Loucy (cell line): ENCODE measurements at regions not wholly inside any gene's neighbourhood (a gene's known extent, or its start where the extent isn't known, plus 50 kb on each side); places are given as distances from the start of the nearest gene placed in this dataset.
"Not testable (repeated sequence)": the region's sequence is repeated elsewhere in the genome, so short reads cannot be mapped to it uniquely, and the experiment has no call there.

Experiments used
- H2AFZ ChIP-seq: fragments of 200-600 bp; sonication (generic); 2 replicates; pipeline ENCODE4 v1.6.0; 2016; ENCODE audit warnings: antibody characterized with exemption, mild to moderate bottlenecking, low read length, moderate library complexity
- H3F3A ChIP-seq: fragments of 200-600 bp; 2 replicates; pipeline ENCODE4 v1.6.0; 2016; ENCODE audit warnings: antibody characterized with exemption, low read depth, mild to moderate bottlenecking
- H3K27me3 ChIP-seq: fragments of 200-600 bp; sonication (generic); 2 replicates; pipeline ENCODE4 v1.6.1; 2014; ENCODE audit warnings: low read length, mild to moderate bottlenecking; ENCODE audit not compliant: insufficient read depth, poor library complexity, severe bottlenecking
- H3K36me3 ChIP-seq: fragments of 200-600 bp; sonication (generic); 2 replicates; pipeline ENCODE4 v1.6.1; 2016; ENCODE audit warnings: low read length; ENCODE audit not compliant: insufficient read depth
- H3K4me1 ChIP-seq: fragments of 200-600 bp; sonication (generic); 2 replicates; pipeline ENCODE4 v1.5.1; 2014; ENCODE audit warnings: low read length, mild to moderate bottlenecking; ENCODE audit not compliant: insufficient read depth, poor library complexity, severe bottlenecking
- H3K4me2 ChIP-seq: fragments of 200-600 bp; sonication (generic); 2 replicates; pipeline ENCODE4 v1.6.0; 2014; ENCODE audit warnings: antibody characterized with exemption, low read length, low read depth, mild to moderate bottlenecking; ENCODE audit not compliant: poor library complexity, severe bottlenecking
- H3K4me3 ChIP-seq: fragments of 200-600 bp; sonication (generic); 2 replicates; pipeline ENCODE4 v1.5.1; 2014; ENCODE audit warnings: low read length, mild to moderate bottlenecking, mixed read lengths; ENCODE audit not compliant: poor library complexity, severe bottlenecking
- H3K79me2 ChIP-seq: fragments of 200-600 bp; sonication (generic); 2 replicates; pipeline ENCODE4 v1.6.1; 2014; ENCODE audit warnings: low read length; ENCODE audit not compliant: insufficient read depth
- H3K9ac ChIP-seq: fragments of 200-600 bp; sonication (generic); 2 replicates; pipeline ENCODE4 v1.6.0; 2014; ENCODE audit warnings: mild to moderate bottlenecking, low read depth, low read length, moderate library complexity; ENCODE audit not compliant: poor library complexity, severe bottlenecking
- H3K9me2 ChIP-seq: fragments of 200-600 bp; sonication (generic); replicated peaks from 2 replicates; pipeline ENCODE4 v1.6.1; 2016; ENCODE audit warnings: low read depth, low read length, mixed read lengths
- H3K9me3 ChIP-seq: fragments of 200-600 bp; sonication (generic); 2 replicates; pipeline ENCODE4 v1.6.1; 2014; ENCODE audit warnings: mild to moderate bottlenecking, antibody characterized with exemption, low read length, low read depth; ENCODE audit not compliant: insufficient read depth
- H4K20me1 ChIP-seq: fragments of 200-600 bp; sonication (generic); 2 replicates; pipeline ENCODE4 v1.6.0; 2014; ENCODE audit warnings: antibody characterized with exemption, low read length, mild to moderate bottlenecking; ENCODE audit not compliant: insufficient read depth, poor library complexity, severe bottlenecking
- EZH2phosphoT487 ChIP-seq: fragments of 200-600 bp; IDR thresholded peaks from 2 replicates; pipeline ENCODE4 v1.6.1; 2018; ENCODE audit warnings: antibody characterized with exemption, mild to moderate bottlenecking, moderate library complexity, borderline replicate concordance
- TF ChIP-seq, protein P1 (sequence below): fragments of 200-600 bp; sonication (generic); conservative IDR thresholded peaks from 2 replicates; pipeline ENCODE4 v1.5.1; 2014; ENCODE audit warnings: mild to moderate bottlenecking, antibody characterized with exemption, low read length

DNA sequence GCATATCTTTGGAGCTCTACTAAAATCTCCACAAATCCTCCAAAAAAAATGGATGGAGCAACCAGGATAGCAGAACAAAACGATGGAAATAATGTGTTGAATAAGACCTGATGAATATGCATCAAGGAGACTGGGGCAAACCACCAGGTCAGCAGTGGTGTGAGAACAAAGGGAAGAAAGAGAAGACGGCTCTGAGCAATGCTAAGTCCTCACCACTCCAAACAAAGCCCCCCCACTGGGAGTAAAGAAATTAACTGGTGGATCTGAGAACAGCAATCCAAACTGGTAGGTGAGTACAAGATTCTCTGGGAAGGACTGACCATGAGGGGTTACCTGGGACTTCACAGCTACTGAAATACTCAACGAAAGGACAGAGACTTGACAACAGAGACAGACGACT, 977.3 kb downstream of the TBL1XR1 start:
- TF ChIP-seq, protein P1, sequence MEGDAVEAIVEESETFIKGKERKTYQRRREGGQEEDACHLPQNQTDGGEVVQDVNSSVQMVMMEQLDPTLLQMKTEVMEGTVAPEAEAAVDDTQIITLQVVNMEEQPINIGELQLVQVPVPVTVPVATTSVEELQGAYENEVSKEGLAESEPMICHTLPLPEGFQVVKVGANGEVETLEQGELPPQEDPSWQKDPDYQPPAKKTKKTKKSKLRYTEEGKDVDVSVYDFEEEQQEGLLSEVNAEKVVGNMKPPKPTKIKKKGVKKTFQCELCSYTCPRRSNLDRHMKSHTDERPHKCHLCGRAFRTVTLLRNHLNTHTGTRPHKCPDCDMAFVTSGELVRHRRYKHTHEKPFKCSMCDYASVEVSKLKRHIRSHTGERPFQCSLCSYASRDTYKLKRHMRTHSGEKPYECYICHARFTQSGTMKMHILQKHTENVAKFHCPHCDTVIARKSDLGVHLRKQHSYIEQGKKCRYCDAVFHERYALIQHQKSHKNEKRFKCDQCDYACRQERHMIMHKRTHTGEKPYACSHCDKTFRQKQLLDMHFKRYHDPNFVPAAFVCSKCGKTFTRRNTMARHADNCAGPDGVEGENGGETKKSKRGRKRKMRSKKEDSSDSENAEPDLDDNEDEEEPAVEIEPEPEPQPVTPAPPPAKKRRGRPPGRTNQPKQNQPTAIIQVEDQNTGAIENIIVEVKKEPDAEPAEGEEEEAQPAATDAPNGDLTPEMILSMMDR, result no peak
- TF ChIP-seq EZH2phosphoT487, result no peak
- H3K9ac ChIP-seq, result no peak overlapping the region
- H3K9me3 ChIP-seq, result no peaks in the 10 kb centered on the region
- no peaks in the 10 kb centered on the region for H3K4me1 ChIP-seq
- no peaks in the 10 kb centered on the region for H3K27me3 ChIP-seq
- no peaks in the 10 kb centered on the region for H3F3A ChIP-seq
- H4K20me1 ChIP-seq, result no peaks in the 10 kb centered on the region
- H3K36me3 ChIP-seq, result no peaks in the 10 kb centered on the region
- no peak overlapping the region for H3K4me2 ChIP-seq
- H3K79me2 ChIP-seq, result no peaks in the 10 kb centered on the region
- no peak overlapping the region for H3K4me3 ChIP-seq
- H2AFZ ChIP-seq, result no peak overlapping the region
- H3K9me2 ChIP-seq, result no peaks in the 10 kb centered on the region

DNA sequence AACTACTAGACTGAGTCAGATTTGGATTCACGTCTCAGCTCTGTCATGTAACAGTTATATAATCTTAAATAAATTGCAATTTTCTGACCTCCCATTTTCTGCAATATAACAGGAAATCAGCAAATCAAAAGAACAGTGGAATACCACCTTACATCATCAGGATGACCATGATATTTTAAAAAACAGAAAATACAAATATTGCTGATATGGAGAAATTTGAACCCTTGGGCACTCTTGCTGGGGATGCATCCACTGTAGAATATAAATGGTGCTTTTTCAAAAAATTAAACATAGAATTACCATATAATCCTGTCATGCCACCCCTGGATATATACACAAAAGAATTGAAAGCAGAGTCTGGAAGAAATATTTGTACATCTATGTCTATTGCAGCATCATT, 982.5 kb downstream of the TBL1XR1 start:
- no peaks in the 10 kb centered on the region for H3F3A ChIP-seq
- no peak overlapping the region for H3K4me2 ChIP-seq

DNA sequence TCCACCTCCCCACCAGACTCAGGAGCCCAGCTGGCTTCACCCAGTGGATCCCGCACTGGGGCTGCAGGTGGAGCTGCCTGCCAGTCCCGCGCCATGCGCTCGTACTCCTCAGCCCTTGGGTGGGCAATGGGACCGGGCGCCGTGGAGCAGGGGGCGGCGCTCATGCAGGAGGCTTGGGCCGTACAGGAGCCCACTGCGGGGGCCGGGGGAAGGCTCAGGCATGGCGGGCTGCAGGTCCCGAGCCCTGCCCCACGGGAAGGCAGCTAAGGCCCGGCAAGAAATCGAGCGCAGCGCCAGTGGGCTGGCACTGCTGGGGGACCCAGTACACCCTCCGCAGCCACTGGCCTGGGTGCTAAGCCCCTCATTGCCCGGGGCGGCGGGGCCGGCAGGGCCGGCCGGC, 984.0 kb downstream of the TBL1XR1 start:
- H3F3A ChIP-seq, H4K20me1 ChIP-seq, H3K9me3 ChIP-seq, H3K27me3 ChIP-seq, H3K4me2 ChIP-seq, H2AFZ ChIP-seq, H3K79me2 ChIP-seq, H3K36me3 ChIP-seq, H3K9me2 ChIP-seq, H3K4me3 ChIP-seq, H3K9ac ChIP-seq, H3K4me1 ChIP-seq: not testable (repeated sequence)

More for the DNA sequence above, 982.5 kb downstream of the TBL1XR1 start:
- H4K20me1 ChIP-seq, result no peaks in the 10 kb centered on the region
- H3K36me3 ChIP-seq, result no peaks in the 10 kb centered on the region
- no peaks in the 10 kb centered on the region for H3K9me2 ChIP-seq
- no peak overlapping the region for H3K4me3 ChIP-seq
- TF ChIP-seq EZH2phosphoT487, result no peak
- TF ChIP-seq, protein P1, result no peak
- H3K9me3 ChIP-seq, result no peaks in the 10 kb centered on the region
- H3K79me2 ChIP-seq, result no peaks in the 10 kb centered on the region
- no peaks in the 10 kb centered on the region for H3K27me3 ChIP-seq
- no peak overlapping the region for H3K9ac ChIP-seq
- H3K4me1 ChIP-seq, result no peaks in the 10 kb centered on the region
- H2AFZ ChIP-seq, result no peak overlapping the region

DNA sequence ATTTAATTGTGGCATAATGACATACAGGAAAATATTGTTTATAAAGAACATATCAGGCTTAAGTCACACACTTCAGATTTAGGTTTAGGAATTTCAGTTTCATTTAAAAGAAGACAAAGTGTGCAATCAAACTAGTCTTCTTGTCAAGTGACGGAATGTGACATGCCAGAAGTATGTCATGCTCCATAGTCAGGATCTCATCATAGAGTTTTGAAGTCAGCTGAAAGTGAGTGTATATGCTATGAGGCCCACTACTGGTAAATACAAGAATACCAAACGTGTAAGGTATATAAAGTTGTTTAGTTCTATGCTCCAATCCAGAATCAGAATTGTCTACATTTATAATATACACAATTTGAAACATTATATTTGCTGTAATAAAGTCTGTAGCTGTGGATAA, 988.4 kb downstream of the TBL1XR1 start:
- Histone ChIP-seq H3K9ac (no peak overlapping the region), H3K9me2 (no peaks in the 10 kb centered on the region), H2AFZ (no peak overlapping the region), H3K4me2 (no peak overlapping the region), H3K36me3 (no peaks in the 10 kb centered on the region), H3F3A (no peaks in the 10 kb centered on the region), H3K27me3 (no peaks in the 10 kb centered on the region), H3K4me3 (no peak overlapping the region), H4K20me1 (no peaks in the 10 kb centered on the region), H3K79me2 (no peaks in the 10 kb centered on the region), H3K4me1 (no peaks in the 10 kb centered on the region), H3K9me3 (no peaks in the 10 kb centered on the region)
- TF ChIP-seq, protein P1, result no peak
- no peak for TF ChIP-seq EZH2phosphoT487
